Panc1 (cell line): ENCODE measurements at regions not wholly inside any gene's neighbourhood (a gene's known extent, or its start where the extent isn't known, plus 50 kb on each side); places are given as distances from the start of the nearest gene placed in this dataset.

Source experiments
- ATAC-seq: fragments of 200-7000 bp; cut with Tn5 transposase; 2 replicates; pipeline ENCODE4 v1.9.1; 2020; ENCODE audit warnings: mild to moderate bottlenecking, moderate library complexity
- BruUV-seq: library from RNA; stranded (reverse); fragments of 400-500 nt; replicated peaks from 2 replicates; lab custom pipeline; 2021; lab: Mats Ljungman, UMichigan
- CTCF ChIA-PET: fragments of 300-600 bp; sonication (Branson Sonifier 250); formaldehyde crosslinking; loops from one replicate; lab custom pipeline; 2022; ENCODE audit warnings: antibody characterized with exemption; lab: Charles Lee
- POLR2A ChIA-PET: fragments of 300-600 bp; sonication (Branson Sonifier 250); formaldehyde crosslinking; loops from one replicate; lab custom pipeline; 2022; ENCODE audit warnings: antibody characterized with exemption; lab: Charles Lee
- DNase-seq: peaks from one replicate; pipeline ENCODE4 v3.0.0-alpha.2; 2010; ENCODE audit warnings: low read depth, low spot score
- H3K27ac ChIP-seq: 2 replicates; pipeline ENCODE4 v1.5.1; 2011; ENCODE audit warnings: mild to moderate bottlenecking, low read length, inconsistent platforms
- H3K27me3 ChIP-seq: fragments of 200-500 bp; sonication (Bioruptor generic); 2 replicates; pipeline ENCODE4 v1.6.0; 2014; ENCODE audit warnings: low read length, inconsistent platforms; ENCODE audit not compliant: control insufficient read depth, insufficient read depth
- H3K36me3 ChIP-seq: fragments of 200-500 bp; sonication (Bioruptor generic); 2 replicates; pipeline ENCODE4 v1.5.1; 2014; ENCODE audit warnings: inconsistent platforms, mild to moderate bottlenecking, low read length, moderate library complexity; ENCODE audit not compliant: control insufficient read depth, insufficient read depth
- H3K4me1 ChIP-seq: 2 replicates; pipeline ENCODE4 v1.5.1; 2011; ENCODE audit warnings: inconsistent platforms, mild to moderate bottlenecking, low read length, moderate library complexity; ENCODE audit not compliant: control insufficient read depth, insufficient read depth
- H3K4me3 ChIP-seq, 2 experiments: 2 replicates each; pipeline ENCODE4 v1.5.1; 2011 to 2012; ENCODE audit warnings: low read depth in 2 of 2, low read length in 2 of 2, mild to moderate bottlenecking in 2 of 2, inconsistent platforms in 1 of 2, moderate library complexity in 1 of 2
- H3K9me3 ChIP-seq: fragments of 200-500 bp; sonication (Bioruptor generic); 2 replicates; pipeline ENCODE4 v1.5.1; 2014; ENCODE audit warnings: low read depth, mild to moderate bottlenecking, inconsistent platforms, low read length, moderate library complexity; ENCODE audit not compliant: control insufficient read depth, insufficient read depth
- POLR2AphosphoS5 ChIP-seq: IDR thresholded peaks from 2 replicates; pipeline ENCODE4 v1.6.1; 2012; ENCODE audit warnings: mild to moderate bottlenecking, low read depth, low read length, moderate library complexity
- SIN3A ChIP-seq: IDR thresholded peaks from 2 replicates; pipeline ENCODE4 v1.6.1; 2012; ENCODE audit warnings: low read depth, mild to moderate bottlenecking, low read length, moderate library complexity, borderline replicate concordance; ENCODE audit not compliant: insufficient read depth
- TCF7L2 ChIP-seq: IDR thresholded peaks from 2 replicates; pipeline ENCODE4 v1.6.1; 2011; ENCODE audit warnings: mild to moderate bottlenecking, low read depth, low read length, inconsistent platforms
- in situ Hi-C: cut with HindIII; loops from 2 replicates; pipeline ENCODE4 v1.10.0; 2016; ENCODE audit warnings: low sequenced_read_pairs, low pct_unique_long_range_greater_than_20kb
- intact Hi-C: fragments of 100-400 bp; cut with micrococcal nuclease; formaldehyde crosslinking; loops from one replicate; pipeline ENCODE4 v1.10.0; 2022; ENCODE audit not compliant: unreplicated experiment
- TF ChIP-seq, protein P1 (sequence below), 2 experiments: IDR thresholded peaks; 2 replicates each; pipeline ENCODE4 v1.6.1; 2011 to 2012; ENCODE audit warnings: low read depth in 2 of 2, control low read depth in 1 of 2, low read length in 1 of 2, mild to moderate bottlenecking in 1 of 2, moderate library complexity in 1 of 2; ENCODE audit not compliant: insufficient read depth in 1 of 2
- TF ChIP-seq, protein P2 (sequence below): fragments of 450-650 bp; IDR thresholded peaks from 2 replicates; pipeline ENCODE4 v1.5.1; 2017; ENCODE audit warnings: mild to moderate bottlenecking

DNA sequence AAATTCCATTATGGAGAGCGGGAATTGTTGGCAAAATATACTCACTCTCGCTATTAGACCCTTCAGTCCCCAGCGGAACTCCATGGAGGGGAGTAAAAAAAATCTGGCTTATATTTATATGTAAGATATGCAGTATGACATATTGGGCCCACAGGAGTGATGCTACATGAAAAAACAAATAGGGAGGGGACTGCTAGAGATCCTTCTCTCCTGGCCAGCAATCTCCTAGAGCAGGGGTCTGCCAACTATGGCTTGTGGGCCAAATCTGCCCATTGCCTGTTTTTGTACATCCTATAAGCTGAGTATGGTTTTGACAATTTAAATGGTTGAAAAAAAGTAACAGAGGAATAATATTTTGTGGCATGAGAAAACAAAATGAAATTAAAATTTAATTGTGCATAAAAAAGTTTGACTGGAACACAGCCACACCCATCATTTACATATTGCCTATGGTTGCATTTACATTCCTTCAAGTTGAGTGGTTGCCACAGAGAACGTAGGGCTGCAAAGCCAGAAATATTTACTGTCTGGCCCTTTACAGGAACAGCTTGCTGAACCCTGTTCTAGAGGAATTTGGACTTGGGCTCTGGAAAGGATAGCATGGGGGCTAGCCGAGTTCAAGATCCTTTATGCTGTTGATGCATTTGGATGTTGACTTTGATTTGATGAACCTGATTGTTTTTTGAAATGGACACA is 197.3 kb upstream of the CLINT1 start:
- no TSS peak for BruUV-seq
- no peaks in the 10 kb centered on the region for H3K36me3 ChIP-seq
- in situ Hi-C loops (no loop called here), intact Hi-C loops (no loop called here)
- no peak overlapping the region for H3K4me3 ChIP-seq
- TF ChIP-seq, protein P1, sequence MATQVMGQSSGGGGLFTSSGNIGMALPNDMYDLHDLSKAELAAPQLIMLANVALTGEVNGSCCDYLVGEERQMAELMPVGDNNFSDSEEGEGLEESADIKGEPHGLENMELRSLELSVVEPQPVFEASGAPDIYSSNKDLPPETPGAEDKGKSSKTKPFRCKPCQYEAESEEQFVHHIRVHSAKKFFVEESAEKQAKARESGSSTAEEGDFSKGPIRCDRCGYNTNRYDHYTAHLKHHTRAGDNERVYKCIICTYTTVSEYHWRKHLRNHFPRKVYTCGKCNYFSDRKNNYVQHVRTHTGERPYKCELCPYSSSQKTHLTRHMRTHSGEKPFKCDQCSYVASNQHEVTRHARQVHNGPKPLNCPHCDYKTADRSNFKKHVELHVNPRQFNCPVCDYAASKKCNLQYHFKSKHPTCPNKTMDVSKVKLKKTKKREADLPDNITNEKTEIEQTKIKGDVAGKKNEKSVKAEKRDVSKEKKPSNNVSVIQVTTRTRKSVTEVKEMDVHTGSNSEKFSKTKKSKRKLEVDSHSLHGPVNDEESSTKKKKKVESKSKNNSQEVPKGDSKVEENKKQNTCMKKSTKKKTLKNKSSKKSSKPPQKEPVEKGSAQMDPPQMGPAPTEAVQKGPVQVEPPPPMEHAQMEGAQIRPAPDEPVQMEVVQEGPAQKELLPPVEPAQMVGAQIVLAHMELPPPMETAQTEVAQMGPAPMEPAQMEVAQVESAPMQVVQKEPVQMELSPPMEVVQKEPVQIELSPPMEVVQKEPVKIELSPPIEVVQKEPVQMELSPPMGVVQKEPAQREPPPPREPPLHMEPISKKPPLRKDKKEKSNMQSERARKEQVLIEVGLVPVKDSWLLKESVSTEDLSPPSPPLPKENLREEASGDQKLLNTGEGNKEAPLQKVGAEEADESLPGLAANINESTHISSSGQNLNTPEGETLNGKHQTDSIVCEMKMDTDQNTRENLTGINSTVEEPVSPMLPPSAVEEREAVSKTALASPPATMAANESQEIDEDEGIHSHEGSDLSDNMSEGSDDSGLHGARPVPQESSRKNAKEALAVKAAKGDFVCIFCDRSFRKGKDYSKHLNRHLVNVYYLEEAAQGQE (IDR thresholded peaks at IDR 0.05; ENCODE audit: insufficient read depth in 1 of 2, low read depth in 2 of 2, low read length in 1 of 2): no peak
- TF ChIP-seq POLR2AphosphoS5 (no peak), SIN3A (no peak), TCF7L2 (no peak)
- TF ChIP-seq, protein P2, sequence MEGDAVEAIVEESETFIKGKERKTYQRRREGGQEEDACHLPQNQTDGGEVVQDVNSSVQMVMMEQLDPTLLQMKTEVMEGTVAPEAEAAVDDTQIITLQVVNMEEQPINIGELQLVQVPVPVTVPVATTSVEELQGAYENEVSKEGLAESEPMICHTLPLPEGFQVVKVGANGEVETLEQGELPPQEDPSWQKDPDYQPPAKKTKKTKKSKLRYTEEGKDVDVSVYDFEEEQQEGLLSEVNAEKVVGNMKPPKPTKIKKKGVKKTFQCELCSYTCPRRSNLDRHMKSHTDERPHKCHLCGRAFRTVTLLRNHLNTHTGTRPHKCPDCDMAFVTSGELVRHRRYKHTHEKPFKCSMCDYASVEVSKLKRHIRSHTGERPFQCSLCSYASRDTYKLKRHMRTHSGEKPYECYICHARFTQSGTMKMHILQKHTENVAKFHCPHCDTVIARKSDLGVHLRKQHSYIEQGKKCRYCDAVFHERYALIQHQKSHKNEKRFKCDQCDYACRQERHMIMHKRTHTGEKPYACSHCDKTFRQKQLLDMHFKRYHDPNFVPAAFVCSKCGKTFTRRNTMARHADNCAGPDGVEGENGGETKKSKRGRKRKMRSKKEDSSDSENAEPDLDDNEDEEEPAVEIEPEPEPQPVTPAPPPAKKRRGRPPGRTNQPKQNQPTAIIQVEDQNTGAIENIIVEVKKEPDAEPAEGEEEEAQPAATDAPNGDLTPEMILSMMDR: no peak
- ATAC-seq (no peak), DNase-seq (no peak)
- no peaks in the 10 kb centered on the region for H3K4me1 ChIP-seq
- H3K27ac ChIP-seq: no peak overlapping the region
- ChIA-PET CTCF (no interaction called here), POLR2A (no interaction called here)
- no peaks in the 10 kb centered on the region for H3K9me3 ChIP-seq
- peaks cover 4% of the 10 kb centered on the region; the same call in 1 of the 2 replicates for H3K27me3 ChIP-seq

DNA sequence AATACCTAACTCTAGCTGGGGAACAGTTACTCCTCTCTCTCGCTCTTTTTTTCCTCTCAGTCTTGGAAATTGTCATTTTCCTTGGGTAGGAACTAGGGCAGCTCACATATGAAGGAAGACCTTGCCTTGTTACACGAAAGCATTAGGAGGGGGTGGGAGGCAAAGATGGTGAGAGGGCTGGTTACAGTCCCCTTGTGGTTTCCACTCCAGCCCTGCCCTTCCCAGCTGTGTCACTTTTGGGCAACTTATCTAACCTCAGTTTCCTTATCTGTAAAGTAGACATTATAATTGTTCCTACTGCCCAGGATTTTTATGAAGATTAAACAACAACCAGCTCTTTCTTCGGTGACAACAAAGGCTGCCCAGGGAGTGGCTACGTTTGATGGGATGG is 196.2 kb upstream of the CLINT1 start:
- H3K27ac ChIP-seq: no peak overlapping the region
- intact Hi-C loops: no loop called here
- CTCF ChIA-PET: no interaction called here
- POLR2A ChIA-PET: no interaction called here
- DNase-seq (no peak), ATAC-seq (no peak)
- H3K4me1 ChIP-seq: no peaks in the 10 kb centered on the region
- peaks cover 6% of the 10 kb centered on the region; the same call in 1 of the 2 replicates for H3K27me3 ChIP-seq
- no peak for TF ChIP-seq SIN3A
- TF ChIP-seq TCF7L2: no peak
- no peak for TF ChIP-seq POLR2AphosphoS5
- TF ChIP-seq, protein P2: no peak
- TF ChIP-seq, protein P1 (IDR thresholded peaks at IDR 0.05; ENCODE audit: insufficient read depth in 1 of 2, low read depth in 2 of 2, low read length in 1 of 2): no peak
- no TSS peak for BruUV-seq
- in situ Hi-C loops: no loop called here
- H3K9me3 ChIP-seq: no peaks in the 10 kb centered on the region
- H3K4me3 ChIP-seq: no peak overlapping the region
- H3K36me3 ChIP-seq: no peaks in the 10 kb centered on the region
